NCI-H2107 treated with DMSO at 0.1 percent for 48 hours (cell line): ENCODE measurements at regions not wholly inside any gene's neighbourhood (a gene's known extent, or its start where the extent isn't known, plus 50 kb on each side); places are given as distances from the start of the nearest gene placed in this dataset.
"Not testable (repeated sequence)": the region's sequence is repeated elsewhere in the genome, so short reads cannot be mapped to it uniquely, and the experiment has no call there.

Source experiments
- DNase-seq: peaks from one replicate; lab custom pipeline; 2025; ENCODE audit not compliant: unreplicated experiment; lab: John Stamatoyannopoulos, UW

DNA sequence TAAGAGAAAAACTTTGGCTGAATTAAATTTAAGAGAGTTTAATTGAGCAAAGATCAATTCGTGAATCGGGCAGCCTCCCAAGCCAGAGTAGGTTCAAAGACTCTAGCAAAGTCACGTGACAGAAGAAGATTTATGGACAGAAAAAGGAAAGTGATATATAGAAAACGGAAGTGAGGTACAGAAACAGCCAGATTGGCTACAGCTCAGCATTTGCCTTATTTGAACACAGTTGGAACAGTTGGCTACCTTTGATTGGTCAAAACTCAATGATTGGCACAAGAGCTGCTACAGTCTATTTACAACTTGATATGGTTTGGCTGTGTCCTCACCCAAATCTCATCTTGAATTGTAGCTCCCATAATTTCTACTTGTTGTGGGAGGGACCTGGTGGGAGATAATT lies 102.6 kb downstream of the PLG start:
- DNase-seq = no peak

DNA sequence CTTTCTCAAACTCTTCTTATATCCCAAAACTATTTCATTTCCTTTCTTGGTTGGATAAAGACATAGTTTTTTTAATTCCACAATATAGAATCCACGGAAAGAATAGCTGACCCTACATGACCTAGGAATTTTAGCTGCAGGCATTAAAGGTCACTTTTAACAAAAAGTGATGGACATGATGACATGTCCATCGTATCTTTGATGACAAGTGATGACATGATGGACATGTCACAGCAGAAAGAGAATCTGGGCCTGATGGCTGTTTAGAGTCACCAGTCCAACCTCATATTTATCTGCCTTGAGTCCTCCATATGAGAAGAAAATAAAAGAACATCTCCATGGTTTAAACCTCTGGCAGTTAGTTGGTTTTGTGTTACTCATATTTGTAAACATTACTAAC lies 106.2 kb downstream of the PLG start:
- DNase-seq = no peak

DNA sequence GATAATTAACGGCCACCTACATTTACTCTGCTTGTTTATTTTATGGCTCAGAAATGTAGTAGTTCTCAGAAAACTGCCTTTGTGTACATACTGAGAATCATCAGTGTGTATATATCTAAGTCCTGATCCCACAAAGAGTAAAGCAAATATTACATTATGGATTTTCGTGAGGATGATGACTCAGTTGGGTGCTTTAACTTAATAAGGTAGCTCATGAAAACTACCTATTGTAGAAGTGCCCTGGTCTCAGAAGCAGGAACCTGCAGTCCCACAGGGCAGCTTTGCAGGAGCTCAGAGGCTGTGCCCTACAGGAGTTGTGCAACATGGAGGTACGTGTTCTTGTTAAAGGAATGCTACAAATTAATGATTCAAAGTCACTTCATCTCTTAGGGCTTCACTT lies 108.2 kb downstream of the PLG start:
- DNase-seq = no peak

DNA sequence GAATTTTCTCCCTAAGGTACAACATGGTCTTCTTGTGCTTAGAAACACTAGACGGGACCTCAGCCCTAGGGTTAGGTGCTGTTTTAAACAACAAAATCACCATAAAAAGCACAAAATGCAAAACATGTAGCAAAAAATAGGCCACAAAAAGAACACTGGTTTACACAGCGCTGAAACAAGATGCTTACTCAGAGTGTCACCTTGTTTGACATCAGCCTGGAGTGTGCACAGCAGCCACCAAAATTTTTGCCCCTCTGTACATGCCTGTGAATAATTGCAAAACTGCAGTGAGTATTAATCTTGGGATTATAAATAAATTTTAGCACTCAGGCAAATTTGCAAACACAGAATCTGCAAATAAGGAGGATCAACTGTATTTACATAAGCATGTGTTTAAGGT lies 110.1 kb downstream of the PLG start:
- DNase-seq = no peak

DNA sequence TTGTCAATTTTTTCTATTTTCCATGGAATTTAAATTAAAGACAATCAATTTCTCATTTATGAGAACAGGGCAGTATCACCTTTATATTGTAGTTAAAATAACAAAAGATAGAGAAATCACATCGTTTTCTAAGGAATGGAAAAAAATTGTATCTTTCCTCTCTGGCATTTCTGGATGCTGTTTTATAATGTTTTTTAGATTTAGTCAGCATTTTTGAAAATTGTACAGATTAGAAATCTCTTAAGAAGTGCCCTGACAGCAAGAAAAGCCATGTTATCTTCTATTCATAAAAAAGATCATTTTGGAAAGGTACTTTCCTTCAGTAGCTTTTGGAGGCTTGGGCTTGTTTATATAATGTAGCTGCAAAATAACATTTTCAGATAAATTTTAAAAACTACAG lies 116.9 kb downstream of the PLG start:
- DNase-seq = no peak

DNA sequence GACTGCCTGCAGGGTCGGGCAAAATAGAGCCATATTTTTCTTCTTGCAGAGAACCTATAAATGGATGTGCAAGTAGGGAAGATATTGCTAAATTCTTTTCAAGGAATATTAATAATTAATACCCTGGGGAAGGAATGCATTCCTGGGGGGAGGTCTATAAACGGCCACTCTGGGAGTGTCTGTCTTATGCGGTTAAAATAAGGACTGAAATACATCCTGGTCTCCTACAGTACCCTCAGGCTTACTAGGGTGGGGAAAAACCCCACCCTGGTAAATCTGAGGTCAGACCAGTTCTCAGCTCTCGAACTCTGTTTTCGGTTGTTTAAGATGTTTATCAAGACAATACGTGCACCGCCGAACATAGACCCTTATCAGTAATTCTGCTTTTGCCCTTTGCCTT lies 118.6 kb downstream of the PLG start:
- not testable (repeated sequence) for DNase-seq

DNA sequence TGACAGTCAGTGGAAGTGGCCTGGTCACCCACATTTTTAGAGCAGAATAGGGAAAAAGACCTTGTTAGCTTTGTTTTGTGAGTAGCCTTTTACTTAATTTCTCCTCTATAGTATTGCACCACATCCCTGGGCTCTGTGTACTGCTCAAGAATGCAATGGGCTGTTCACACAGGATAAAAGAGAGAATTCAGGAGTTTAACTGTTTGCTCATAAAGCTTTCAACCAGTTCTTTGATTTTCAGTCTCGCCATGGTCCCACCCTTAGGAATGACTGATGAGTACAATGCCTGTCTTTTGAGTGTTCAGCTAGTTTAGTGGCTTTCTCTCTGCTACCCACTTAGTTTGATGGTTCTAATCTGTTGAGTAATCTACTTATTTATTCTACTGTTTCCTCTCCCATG lies 129.7 kb downstream of the PLG start:
- no peak for DNase-seq

DNA sequence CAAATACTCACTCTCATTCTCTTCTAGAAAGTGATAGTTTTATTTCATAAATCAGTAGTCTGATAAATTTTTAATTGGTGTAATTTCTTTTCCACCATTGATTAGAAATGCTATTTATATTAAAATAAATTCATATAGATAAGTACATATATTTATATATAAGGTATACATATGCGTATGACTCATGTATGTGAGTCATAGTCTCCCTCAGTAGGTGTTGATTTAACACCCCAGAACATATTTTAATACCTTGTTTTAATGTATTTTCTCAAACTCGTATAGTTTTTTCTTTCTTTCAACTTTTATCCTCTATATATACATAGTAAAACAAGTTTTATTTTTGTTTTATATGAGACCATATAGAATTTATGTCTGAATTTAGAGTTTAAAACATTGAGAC lies 130.4 kb downstream of the PLG start:
- no peak for DNase-seq

DNA sequence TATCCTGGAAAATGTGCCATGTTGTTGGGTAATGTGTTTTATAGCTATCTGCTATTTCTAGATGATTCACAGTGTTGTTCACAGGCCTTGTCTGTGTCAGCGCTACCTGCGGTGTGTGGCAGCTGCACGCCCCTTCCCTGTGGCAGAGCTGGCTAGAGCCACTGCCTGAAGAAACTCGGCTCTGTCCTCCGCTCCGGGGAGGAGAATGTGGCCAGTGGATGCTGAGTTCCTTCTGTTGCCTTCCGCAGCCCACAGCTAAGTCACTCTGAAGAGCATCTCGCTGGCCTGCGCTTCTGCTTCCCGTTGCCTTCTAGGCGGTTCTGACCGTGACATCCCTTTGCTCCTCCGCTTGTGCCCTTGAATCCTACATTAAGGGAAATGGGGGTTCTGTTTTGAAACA lies 135.1 kb downstream of the PLG start:
- DNase-seq = no peak

DNA sequence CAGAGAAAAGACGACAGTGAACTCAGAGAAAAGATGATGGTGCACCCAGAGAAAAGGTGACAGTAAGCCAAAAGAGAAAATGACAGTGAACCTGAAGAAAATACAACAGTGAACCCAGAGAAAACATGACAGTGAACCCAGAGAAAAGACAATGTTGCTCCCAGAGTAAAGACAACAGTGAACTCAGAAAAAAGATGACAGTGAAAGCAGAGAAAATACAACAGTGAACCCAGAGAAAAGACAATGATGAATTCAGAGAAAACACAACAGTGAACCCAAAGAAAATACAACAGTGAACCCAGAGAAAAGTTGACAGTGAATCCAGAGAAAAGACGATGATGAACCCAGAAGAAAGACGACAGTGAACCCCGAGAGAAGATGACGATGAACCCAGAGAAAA lies 140.5 kb upstream of the MAP3K4 start:
- DNase-seq = no peak

DNA sequence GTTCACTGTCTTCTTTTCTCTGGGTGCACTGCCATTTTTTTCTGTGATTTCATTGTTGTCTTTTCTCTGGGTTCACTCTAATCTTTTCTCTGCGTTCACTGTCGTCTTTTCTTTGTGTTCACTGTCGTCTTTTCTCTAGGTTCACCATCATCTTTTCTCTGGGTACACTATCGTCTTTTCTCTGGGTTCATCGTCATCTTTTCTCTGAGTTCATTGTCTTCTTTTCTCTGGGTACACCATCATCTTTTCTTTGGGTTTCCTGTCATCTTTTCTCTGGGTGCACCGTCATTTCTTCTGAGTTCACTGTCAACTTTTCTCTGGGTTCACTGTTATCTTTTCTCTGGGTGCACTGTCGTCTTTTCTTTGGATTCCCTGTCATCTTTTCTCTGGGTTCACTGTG lies 137.6 kb upstream of the MAP3K4 start:
- DNase-seq = no peak

DNA sequence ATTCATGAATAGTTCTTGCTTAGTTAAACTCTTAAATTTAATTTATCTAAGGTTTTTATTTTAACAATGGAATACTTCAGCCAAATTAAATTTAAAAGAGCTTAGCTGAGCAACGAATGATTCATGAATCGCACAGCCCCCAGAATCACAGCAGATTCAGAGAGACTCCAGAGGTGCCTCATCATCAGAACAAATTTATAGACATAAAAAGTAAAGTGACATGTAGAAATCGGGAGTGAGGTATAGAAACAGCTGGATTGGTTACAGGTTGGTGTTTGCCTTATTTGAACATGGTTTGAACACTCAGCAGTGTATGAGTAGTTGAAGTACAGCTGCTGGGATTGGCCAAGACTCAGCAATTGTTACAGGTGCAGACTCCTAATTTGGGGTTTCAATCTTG lies 132.7 kb upstream of the MAP3K4 start:
- DNase-seq = no peak

DNA sequence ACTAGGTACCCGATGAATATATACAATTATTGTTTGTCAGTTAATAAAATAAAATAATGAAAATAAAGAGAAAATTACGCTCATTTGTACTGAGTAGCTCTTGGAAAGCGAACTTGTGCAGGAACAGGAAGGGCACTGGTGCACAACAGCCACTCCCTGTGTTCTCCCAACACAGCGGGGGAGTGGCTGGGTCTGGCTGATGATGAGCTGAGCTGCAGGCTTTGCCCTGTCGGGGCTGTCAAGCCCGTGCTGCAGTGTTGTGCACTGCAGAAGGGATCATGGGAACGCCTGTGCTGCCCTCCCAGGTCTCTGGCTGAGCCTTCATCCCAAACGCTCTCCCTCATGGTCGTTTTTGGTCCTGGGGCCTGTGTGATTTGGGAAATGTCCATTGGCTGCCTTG lies 131.7 kb upstream of the MAP3K4 start:
- no peak for DNase-seq

DNA sequence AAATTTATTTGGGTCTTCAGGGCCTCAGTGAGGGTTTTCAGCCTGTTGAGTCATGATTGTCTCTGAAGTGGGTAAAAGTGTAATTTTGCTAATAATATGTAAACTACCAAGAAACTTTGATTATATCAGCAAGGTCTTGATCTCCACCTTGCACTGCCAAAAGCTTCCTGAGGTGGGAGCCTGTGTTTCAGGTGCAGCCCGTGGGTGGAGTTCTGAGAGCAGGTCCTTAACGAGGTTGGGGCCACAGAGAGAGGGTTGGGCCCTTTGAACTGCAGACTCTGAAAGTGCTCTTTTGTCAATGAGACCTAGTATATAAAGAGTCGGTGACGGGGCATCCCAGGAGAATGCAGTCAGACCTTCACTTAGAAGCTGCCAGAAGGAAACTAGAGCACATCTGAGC lies 129.7 kb upstream of the MAP3K4 start:
- no peak for DNase-seq

DNA sequence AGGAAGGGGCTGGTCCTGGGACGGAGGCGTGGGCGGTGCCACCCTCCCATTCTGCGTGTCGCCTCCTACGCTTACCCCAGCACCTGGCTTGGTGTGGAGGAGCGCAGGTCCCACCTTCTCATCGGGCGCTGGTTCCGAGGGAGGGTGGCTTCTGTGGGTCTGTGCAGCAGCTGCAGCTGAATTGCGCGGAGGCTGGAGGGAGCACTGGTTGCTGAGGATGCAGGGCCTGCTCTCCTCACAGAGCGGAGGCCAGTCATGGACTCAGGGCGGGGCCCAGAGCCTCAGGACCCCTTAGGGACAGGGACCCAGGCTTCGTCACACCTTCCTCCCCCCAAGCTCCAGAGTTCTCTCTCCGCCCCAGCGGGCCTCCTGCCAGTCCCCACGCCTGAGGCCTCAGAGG lies 127.8 kb upstream of the MAP3K4 start:
- no peak for DNase-seq

DNA sequence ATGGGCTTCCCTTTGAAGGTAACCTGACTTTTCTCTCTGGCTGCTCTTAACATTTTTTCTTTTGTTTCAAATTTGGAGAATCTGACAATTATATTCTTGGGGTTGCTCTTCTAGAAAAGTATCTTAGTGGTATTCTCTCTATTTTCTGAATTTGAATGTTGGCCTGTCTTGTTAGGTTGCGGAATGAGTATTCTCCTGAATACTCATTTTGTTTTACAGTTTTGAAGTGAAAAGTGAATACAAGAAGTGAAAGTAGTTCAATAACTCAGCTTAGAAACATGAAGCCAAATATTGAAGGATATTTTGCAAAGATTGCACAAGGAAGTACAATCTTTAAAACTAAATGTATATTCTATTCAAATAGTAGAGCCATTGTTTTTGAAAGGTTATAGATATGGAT lies 120.2 kb upstream of the MAP3K4 start:
- DNase-seq = no peak

DNA sequence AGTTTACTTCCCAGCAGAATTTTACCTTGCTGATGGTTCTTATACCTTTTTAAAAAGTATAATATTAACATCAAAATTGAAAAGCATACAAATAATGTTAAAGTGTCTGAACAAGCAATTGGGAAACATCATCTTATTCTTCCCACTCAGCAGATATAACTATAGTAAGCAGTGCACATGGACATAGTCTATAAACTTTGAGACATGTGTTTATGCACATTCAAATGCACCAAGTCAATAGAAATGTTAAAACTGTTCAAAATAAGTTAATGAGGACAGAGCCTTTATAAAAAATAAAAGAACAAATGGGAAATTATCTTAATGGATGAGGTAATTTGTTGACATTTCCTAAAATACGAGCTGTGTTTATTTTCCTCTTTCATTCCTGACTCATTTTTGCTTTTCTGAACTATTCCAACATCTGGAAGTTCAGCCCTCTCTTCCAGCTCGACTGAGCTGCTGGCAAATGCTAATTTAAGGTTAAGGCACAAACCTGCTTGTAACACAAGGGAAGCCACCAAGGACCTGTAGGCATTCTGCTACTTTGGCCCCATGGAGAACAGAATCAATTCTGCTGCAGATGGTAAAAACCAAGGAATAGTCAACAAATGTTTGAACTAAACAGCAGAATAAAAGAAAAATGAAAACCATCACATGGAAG lies 110.3 kb upstream of the MAP3K4 start:
- no peak for DNase-seq

DNA sequence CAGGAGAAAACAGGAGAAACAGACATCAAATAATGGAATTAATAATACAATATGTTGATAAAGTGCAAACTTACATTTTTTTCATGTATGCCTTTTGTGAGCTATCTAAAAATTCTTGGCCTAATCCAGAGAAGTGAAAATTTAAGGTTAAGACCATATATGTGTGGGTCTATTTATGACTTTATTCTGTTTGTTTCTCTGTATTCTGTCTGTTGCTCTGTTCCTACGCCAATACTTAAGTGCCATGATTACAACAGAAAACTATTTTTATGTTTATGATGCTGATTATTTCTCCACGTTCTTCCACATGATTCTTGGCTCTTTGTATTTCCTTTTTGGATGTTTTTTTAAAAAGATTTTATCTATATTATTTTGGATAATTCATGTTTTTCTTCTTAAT lies 109.6 kb upstream of the MAP3K4 start:
- no peak for DNase-seq

DNA sequence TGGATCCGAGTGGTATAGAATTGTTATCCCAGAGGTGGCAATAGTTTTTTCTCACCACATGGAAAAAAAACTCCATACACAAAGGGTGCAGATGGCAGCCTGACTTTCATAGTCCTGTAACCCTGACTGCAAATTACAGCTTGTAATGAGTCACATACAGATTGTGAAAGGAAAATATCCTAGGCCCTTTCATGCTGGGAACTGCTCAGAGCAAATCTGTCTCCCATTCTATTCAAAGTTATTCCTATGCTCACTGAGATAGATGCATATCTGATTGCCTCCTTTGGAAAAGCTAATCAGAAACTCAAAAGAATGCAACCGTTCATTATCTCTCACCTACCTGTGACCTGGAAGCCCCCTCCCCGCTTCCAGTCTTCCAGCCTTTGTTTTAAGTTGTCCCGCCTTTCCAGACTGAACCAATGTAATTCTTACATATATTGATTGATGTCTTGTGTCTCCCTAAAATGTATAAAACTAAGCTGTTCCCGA lies 108.7 kb upstream of the MAP3K4 start:
- no peak for DNase-seq

DNA sequence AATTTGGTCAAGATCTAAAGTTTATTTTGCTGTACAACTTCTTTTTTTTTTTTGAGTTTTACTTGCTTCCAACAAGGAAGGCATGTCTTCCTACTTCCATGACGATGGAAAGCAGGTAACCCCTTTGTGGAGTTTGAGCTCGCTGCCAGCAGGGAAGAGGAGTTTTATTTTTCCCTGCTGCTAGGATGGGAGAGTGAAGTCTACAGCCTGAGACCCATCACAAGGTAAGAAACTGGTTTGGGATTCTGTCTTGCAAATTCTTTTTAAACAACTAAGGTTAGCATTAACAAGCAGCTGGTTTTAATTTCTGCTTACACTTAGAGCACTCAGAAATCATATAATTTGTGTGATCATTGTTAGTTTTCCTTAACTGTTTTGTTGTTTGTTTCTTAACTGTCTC lies 108.0 kb upstream of the MAP3K4 start:
- DNase-seq = no peak

DNA sequence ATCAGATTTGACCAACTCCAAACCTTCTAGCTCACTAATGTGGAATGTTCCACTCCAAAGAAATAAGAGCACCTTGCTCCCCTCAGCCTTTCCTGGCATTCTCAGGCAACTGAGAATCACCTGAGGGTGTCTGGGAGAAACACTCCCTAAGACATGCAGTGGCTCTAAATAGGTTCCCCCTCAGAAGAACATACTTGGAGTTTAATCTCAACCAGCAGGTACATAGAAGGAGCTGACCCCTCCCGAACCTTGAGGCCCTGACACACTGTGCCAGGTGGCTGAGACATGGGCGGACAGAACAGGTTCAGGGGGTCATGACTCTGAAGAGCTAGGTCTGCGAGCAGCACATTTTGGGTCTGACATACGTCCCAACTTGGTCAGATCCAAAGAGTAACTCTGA lies 107.6 kb upstream of the MAP3K4 start:
- no peak for DNase-seq

DNA sequence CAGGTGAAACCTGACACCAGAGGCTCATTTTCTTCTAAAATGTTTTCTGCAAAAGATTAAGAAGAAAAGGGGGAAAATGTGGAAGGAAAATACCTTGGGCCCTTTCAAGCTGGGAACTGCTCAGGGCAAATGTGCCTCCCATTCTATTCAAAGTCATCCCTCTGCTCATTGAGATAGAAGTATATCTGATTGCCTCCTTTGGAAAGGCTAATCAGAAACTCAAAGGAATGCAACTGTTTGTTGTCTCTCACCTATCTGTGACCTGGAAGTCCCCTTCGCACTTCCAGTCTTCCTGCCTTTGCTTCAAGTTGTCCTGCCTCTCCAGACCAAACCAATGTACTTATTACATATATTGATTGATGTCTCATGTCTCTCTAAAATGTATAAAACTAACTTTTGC lies 102.4 kb upstream of the MAP3K4 start:
- not testable (repeated sequence) for DNase-seq

DNA sequence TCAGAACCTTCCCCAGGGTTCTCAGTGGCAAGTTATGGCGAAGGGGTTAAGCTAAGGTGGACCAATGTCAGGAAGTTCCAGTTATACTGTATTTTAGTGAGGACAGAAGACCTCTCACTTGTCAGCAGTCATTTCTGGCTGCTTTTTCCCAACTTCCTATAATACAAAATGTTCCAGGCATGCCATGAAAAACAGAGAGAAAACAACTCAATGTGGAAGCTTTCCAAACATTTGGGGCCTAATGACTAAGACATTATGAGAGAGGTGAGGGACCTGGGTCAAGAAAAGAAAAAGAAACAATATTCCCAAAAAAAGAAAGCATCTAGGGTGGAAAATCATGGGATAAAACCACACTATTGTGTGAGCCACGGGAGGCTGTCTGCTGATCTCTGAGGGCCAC lies 99.9 kb upstream of the MAP3K4 start:
- DNase-seq = no peak

DNA sequence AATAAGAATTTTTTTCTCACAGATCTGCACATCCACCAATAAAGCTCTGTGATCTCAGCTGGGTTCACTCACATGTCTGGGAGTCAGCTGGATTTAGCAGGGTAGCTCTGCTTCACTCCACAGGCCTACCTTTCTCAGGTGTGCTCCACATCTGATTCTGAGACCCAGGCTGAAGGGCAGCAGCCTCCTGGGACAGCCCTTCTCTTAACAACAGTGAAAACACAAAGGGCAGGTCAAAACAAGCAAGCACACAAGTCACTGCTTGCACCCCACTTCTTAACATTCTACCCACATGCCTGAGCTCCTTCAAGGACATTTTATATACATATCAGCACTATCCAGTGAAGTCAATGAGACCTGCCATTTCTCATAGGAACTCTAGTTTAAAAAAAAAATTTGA lies 96.0 kb upstream of the MAP3K4 start:
- DNase-seq = no peak
